Stimulated activated CD8-positive, alpha-beta memory T cell treated with anti-CD3 and anti-CD28 coated beads, Interleukin-15, amount 100 ng/mL, for 24 hours (primary cell): ENCODE measurements at regions not wholly inside any gene's neighbourhood (a gene's known extent, or its start where the extent isn't known, plus 50 kb on each side); places are given as distances from the start of the nearest gene placed in this dataset.
"Not testable (repeated sequence)": the region's sequence is repeated elsewhere in the genome, so short reads cannot be mapped to it uniquely, and the experiment has no call there.

Experiments
- DNase-seq: peaks from one replicate; pipeline ENCODE4 v3.0.0-alpha.2; 2020; ENCODE audit warnings: low read depth

DNA sequence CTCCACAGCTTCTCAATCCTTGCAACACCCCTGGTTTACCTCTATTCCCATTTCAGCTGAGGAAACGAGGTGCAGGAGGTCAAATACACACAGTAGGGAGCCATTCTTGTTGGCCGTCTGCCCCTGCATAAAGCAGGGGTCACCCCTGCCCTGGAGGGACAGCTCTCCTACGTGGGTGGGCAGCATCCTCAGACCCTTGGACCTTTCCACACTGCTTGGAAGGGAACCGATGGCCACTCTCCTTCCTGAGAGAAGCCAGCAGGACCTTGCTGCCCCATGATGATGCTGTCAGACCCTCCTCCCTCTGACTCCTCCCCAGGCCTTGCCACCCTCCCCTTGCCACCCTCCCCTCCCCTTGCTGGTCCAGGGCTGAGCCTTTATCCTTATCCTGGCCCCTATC, 121.1 kb upstream of the SYT13 start:
- DNase-seq = no peak

DNA sequence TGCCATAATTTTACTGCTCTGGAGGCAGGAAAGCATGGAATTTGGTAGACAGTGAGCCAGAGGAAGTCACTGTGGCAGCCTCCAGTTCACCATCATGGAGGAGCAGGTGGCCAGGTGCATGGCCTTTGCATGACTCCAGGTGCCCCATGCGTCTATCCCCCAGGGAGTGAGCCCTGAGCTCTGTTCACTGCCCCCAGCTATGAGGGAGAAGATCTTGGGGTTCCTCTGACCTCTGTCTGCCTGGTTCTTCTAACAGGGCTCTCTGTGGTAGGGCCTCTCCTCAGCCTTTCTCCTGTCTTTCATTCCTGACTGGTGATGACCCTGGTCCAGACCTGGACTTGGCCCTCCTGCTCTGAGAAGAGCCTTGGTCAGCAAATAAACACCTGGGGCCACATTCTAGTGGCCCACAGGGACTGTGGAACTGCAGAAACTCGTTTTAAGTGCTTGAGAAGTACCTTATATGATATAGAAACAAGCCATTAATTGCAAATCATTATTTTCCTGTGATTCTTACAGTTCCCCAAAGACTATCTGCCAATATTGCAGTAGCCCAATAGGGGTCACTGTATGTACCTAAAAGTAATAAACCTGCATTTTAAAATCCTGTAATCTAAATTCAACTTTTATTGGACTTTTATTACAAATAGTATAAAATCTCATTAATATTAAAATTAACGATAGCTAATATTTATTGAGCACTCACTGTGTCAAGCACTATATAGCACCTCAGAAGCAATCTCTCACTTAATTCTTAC, 120.0 kb upstream of the SYT13 start:
- no peak for DNase-seq

DNA sequence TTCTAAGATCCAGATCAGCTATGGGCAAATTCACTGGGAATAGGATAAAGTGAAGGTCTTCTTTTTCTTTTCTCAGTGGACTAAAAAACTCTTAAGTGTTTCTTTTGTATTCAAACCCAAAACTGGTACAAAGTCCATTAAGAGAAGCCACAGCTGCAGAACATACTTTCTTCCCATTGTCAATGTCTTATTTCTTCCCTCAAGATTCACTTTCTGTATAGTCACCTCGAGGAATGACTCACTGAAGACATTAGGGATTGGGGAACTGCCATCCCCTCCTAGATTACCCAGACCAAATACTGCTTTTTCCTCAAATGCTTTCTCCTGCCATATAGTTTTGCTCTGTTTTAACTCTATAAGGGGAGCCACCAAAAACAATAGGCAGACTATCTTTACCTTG, 117.4 kb upstream of the SYT13 start:
- DNase-seq = not testable (repeated sequence)

DNA sequence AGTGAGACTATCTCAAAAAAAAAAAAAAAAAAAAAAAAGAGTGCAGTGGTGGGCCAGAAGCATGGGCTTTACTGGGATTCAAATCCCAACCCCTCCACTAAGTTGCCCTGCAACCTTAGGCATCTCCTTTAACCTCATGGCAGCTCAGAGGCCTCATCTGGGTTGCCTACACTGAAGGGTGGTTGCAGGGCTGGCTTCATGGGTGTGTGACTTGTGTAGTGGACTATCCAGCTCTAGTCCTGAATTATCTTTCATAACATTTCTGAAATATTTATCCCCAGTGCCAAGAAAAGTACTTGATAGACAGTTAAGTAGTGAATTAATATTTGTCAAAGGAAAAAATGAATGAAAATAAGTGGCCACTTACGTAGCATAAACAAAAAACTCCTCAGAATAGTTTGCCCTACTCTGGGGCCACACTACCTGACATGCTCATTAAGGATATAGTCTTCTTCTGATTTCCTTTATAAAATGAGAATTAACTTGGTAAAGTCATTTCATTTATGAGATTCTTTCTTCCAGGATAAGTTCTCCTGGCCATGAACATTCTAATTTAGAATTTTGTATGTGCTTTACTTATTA, 116.0 kb upstream of the SYT13 start:
- DNase-seq = no peak

DNA sequence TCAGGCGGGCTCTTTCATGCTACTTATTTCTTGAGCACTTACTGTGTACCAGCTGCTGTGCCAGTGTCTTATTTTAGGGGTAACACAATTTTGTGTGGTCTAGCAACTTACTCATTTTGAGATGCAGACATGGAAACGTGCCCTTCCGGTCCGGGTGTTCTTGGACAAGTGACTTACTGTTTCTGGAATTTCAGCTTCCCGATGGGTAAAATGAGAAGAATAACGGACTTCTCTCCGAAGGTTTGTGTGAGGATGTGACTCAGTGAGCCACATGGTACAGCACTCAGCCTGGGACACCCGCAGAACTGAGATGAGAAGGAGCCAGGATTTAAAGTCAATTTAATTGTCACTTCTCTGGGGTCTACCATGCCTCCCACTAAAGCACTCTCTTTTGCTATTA, 114.5 kb upstream of the SYT13 start:
- no peak for DNase-seq

DNA sequence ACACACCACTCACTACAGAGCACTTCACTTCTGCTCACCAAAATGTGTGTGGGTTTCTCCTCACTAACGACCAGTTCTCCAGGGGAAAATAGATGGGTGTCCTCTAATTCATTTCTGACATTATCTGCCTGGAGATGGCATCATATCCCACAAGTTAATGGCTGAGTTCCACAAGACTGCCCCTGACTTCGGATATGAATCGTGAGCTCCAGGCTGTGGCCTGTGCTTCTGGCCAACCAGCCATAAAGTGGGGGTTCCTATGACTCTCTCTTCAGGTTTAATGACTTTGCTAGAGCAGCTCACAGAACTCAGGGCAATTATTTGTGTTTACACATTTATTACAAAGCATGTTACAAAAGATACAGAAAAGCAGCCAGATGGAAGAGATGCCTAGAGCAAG, 113.0 kb upstream of the SYT13 start:
- DNase-seq = no peak

DNA sequence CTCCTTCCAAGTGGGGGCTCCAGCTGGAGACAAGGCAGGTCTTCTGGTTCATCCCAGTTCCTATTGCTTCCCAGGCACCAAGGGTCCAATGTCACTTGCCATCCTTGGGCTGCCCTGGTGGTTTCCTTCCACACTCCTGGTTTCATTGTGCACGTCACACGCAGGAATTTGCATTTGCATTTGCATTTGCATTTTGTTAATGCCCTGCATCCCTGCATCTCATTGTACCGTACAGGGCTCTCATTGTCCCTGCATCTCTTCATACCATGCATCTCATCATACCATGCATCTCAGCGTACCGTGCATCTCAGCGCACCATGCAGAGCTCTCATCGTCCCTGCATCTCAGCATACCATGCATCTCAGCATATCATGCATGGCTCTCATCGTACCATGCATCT, 112.2 kb upstream of the SYT13 start:
- no peak for DNase-seq

DNA sequence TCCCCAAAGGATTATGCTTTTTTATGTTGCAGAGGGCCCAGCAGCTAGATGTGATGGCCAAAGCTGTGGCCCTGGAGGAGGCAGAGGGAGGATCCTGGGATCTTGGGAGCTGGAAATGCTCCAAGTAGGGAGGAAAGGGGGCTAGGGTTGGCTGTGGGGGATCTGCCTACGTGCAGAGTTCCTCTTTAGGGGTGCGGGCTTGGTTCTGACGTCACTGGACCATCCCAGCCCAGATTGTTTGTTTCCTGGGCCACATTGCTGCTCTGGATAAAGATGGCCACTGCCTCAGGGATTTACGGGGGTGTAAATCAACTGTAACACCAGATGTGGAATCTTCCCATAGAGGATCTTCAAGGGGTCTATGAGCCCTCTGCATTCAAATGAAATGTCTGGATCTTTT, 110.3 kb upstream of the SYT13 start:
- DNase-seq = no peak

DNA sequence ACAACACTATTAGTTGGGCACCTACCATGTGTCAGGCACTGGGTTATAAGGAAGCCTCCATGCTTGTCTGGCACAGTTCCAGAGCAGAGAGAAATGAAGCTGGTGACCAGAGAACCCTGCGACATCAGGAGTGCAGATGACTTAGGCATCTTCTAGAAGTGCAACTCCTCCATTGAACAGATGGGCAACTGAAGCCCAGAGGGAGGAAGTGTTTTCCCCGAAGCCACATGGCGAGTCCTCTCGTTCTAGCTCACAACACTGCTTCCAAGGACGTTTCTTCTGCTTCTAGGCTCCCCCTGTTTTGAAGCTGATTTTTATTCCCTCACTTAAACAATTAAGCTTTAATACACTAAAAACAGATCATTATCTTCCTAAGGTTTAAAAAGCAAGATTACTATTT, 109.8 kb upstream of the SYT13 start:
- DNase-seq = no peak

DNA sequence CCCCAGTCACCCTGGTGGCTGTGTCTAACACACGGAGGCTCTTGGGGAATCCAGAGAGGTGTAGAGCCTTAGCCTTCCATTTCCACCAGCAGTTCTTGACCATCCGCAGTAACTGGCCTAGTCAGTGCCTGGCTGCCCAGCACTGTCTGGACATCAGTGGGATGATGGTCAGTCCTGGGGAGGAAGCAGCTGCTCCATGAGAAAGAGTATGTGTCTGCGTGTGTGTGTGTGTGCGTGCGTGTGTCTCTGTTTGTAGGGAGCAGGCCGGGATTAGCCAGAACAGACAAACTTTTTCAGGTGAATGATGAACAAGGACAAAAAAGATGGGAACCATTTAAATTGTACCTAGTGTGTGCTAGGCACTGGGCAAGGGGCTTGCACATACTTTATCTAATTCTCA, 109.3 kb upstream of the SYT13 start:
- no peak for DNase-seq

DNA sequence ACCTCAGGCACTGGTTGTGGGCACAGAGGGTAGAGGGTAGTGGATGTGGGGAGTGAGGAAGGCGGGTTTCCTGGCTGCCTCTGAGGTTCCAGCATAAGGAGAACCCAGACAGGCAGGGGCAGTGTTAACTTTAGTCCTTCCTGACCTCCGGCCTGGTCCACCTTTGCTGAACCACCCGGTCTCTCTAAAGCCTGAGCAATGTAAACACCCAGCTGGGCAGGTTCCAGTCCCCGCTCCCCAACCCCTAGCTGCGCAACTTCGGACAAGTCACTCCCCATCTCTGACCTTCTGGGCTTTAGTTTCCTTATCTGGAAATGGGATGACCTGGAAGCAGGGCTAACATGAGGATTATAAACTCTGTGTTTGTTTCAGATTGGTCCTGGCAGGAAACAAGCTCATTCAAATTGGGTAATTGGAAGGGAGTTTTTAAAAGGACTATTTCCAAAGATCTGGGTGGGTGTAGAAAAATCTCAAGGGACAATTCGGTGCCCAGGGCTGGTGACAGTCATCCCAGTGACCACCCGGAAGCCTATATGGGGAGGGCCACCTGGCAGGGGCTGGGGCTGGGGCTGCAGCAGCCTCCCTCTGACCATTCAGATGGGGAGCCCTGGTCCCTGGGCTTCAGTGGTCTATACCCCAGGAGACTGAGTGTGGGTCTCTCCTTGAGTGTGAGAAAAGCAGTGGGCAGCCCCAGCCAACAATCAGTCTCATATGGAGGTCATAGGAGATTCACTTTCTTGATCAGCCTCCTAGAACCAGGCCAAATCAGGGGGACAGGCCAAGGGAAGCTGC, 108.3 kb upstream of the SYT13 start:
- no peak for DNase-seq

DNA sequence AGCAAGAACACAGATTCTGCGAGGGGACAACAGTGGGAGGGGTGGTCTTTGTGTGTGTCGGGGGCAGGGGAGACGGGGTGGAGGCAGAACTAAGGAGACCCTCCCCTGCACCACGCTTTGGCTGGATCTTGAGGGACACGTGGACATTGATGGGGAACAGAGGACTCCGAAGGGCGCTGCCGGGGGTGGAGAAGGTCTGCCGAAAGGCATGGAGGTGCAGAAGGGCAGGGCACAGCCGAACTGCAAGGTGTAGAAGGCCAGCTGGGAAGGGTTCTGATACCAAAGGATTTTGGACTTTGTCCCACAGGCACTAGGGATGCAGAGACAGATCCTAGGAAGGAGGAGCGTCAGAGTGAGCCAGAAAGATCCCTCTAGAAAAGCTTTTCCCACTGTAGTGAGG, 107.7 kb upstream of the SYT13 start:
- DNase-seq = no peak

DNA sequence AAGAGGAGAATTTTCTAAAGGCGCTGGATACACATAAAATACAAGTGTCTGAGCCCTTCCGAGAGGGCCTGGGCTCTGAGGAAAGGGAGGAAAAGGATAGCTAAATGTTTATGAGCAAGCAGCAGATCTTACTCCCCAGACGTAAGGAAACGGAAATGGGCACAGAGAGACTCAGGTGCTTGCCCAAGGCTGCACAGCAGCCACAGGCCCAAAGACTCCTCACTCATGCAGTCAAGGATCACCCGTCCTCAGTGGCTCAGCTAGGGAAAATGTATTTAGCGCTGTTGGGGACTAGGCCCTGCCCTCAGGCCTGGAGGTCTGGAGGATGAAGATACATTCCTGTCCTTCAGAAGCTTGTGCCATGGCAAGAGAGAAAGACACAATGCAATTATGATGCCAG, 107.2 kb upstream of the SYT13 start:
- no peak for DNase-seq

DNA sequence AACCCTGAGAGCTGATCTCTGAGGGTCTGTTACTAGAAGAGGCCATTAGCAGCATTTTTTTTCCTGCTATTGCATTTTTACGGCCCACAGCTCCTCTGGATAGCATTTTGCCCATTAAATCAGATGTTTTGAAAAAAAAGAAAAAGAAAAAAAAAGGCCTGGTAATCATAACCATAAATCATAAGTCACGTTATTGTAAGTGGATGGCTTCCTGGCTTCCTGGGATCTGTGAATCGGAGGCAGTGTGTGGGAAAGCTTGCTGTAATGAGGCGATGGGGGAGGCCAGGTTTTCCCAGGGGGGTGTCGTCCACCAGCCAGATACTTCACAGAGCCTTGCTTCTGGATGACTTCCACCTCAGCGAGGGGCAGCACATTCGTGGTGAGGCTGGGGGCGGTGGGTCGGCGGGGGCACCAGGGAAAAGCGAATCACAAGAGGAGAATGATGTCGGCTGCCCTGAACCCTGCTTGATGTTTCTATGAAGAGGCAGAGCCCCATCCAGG, 106.5 kb upstream of the SYT13 start:
- DNase-seq = no peak

DNA sequence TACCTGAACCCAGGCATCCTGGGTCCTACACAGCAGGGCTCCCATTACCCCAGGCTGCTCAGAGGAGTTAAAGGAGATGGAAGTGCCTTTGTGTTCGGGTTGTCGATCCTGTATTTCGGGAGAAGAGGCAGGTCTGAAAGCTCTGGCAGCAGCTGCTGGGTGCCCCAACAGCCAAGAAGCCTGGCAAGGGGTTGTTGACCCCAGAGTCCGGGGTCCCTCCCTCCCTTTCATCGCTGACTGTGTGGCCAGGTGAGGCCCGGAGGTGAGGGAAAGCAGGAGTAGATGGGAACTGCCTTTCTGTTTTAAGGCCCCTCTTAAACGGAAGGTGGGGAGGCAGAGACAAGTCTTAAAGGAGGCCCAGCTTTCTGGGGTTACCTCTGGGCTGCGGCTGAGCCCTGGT, 106.0 kb upstream of the SYT13 start:
- no peak for DNase-seq

DNA sequence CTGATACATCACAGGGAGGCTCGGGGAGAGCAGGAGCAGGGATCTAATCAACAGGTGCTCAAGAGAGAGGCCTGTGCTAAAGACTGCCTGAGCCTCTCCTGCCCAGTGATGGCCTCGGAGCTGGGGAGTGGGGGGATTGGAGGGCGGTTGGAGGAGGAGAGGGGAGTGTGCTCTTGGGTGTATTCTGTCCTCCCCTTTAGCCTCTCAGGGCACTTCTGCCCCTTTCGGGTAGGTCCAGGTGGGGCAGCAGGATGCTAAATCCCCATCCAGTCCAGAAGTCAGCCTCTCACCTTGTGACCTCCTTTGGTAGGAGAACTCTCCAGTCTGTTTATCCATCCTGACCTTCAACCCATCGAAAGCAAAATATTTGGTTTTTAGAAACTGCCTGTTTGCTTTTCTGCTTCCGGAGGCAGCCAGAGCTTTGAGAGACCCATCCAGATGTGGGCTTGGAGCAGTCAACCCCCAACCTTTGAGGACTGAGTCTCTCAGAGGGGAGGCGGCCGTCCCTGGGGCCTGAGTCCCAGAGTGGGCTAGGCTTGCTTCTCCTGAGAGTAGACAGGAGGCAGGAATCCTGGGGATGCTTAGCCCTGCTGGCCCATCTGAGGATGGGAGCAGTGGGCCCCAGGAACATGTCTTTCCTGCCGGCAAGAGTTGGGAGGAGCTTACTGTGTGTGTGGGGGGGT, 105.2 kb upstream of the SYT13 start:
- no peak for DNase-seq

DNA sequence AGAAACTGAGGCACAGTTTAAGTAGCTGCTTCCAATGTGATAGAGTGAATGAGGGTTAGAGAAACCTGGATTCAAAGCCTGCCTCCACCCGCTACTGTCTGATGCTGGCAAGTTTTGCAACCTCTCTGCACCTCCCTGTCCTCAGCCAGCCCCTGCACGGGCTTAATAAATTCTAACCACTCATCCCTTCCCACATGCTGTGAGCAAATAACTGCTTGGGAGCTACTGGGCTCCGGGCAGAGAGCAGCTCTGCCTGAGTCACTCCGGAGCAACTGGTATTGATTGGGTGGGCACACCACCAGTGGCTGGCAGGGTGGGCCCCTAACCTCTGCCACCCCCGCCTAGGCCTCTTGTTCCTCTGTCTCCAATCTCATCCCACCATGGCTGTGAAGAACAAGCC, 104.3 kb upstream of the SYT13 start:
- DNase-seq = no peak

DNA sequence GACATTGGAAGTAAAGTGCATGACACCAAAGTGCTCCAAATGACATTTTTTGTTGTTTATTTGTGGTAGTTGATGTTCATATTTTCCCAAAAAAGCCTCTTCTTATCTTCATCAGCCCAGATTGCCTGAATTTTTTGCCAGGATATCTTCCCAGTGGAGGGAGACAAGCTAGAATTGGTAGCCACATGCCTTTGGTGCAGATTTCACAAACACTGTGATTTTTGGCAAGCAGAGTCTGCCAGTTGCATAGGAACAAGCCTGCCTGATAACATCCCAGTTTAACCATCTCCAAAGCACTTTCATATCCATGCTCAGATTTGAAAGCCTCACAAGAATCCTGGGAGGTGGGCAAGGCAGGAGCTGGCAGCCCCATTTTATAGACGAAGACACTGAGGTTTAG, 102.3 kb upstream of the SYT13 start:
- DNase-seq = no peak

DNA sequence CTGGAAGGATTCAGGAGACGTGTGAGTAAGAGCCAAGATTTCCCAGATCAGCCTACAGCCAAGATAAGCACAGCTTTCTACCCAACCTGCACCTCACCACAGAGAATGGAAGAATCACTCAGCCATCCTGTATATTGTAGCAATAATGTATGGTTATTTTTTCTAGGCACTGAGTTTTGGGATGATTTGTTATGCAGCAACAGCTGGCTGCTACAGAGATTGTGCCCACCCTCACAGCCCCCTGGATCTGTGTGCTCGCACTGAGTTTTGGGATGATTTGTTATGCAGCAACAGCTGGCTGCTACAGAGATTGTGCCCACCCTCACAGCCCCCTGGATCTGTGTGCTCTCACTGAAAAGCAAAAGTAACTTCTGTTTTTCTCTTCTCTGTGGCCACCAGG, 101.7 kb upstream of the SYT13 start:
- not testable (repeated sequence) for DNase-seq

DNA sequence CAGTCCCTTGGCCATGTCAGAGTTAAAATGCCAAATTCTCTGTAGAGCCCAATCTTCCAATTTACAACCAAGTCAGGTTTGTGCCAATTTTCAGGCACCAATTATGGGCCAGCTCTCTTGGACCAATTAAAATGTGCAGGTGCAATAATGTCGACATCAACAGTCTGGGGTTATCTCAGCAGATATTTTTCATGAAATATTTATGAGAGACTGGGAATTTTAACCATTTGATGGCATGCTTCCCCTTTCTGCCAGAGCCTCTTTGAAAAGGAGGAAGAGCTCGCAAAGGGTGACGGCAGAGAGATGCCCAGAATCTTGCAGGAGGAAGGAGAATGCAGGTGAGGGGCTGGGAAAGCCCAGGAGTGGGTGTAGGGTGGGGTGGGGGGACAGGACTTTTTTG, 100.8 kb upstream of the SYT13 start:
- DNase-seq = no peak

DNA sequence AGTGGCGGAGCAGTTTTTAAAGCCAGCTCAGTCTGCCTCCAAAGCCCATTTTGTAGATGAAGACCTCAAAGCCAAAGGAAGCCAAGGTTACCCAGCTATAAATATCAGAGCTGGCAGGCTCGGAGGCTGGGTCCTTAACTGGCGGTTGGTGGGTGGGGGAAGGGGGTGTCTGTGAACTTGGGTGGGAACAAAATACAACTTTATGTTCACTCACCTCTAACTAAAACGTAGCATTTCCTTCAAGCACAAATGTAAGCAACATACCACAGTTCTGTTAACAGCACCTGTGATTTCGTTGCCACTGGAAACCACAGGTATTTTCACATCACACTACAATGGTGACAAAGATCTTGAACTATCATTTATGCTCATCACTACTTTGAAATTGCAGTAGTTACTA, 99.7 kb upstream of the SYT13 start:
- no peak for DNase-seq

DNA sequence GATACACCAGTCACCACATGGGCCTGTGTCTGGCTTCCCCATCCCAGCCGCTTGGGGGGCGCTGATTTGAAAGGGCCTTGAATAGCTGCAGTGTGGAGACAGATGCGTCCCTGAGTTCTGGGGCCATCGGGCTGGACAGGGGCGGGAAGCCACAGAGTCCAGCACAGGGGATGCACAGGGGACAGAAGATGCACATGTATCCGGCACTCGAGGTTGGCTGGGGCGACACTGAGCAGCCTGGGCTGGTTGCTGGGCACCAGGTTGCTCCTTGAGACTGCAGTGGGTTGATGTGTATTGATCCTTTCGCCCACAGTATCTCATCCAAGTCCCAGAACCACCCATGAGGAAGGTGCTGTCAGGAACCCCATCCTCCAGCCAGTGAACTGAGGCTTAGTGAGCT, 99.3 kb upstream of the SYT13 start:
- DNase-seq = no peak
